HEK293T (cell line): ENCODE measurements at regions not wholly inside any gene's neighbourhood (a gene's known extent, or its start where the extent isn't known, plus 50 kb on each side); places are given as distances from the start of the nearest gene placed in this dataset.

Source experiments
- CTCF ChIA-PET: fragments of 350-600 bp; formaldehyde crosslinking; extraction: SDS; loops from one replicate; lab custom pipeline; 2021; ENCODE audit warnings: antibody characterized with exemption, inconsistent platforms; lab: Yijun Ruan, JAX
- POLR2A ChIA-PET: fragments of 350-600 bp; formaldehyde crosslinking; extraction: SDS; loops from one replicate; lab custom pipeline; 2020; ENCODE audit warnings: antibody characterized with exemption, inconsistent platforms; lab: Yijun Ruan, JAX
- DNase-seq: peaks from one replicate; pipeline ENCODE4 v3.0.0; 2012; ENCODE audit warnings: mixed read lengths; ENCODE audit errors: extremely low spot score
- ARNT ChIP-seq: fragments of 450-650 bp; IDR thresholded peaks from 2 replicates; pipeline ENCODE4 v1.6.1; 2017; ENCODE audit warnings: mild to moderate bottlenecking
- BHLHE40 ChIP-seq: fragments of 450-650 bp; IDR thresholded peaks from 2 replicates; pipeline ENCODE4 v1.6.1; 2016; ENCODE audit warnings: mild to moderate bottlenecking, moderate library complexity, borderline replicate concordance
- CTBP1 ChIP-seq: fragments of 450-650 bp; IDR thresholded peaks from 2 replicates; pipeline ENCODE4 v1.6.1; 2016; ENCODE audit warnings: borderline replicate concordance
- ELF4 ChIP-seq: fragments of 450-650 bp; IDR thresholded peaks from 2 replicates; pipeline ENCODE4 v1.6.1; 2017; ENCODE audit warnings: antibody characterized with exemption
- FOXA1 ChIP-seq: fragments of 450-650 bp; IDR thresholded peaks from 2 replicates; pipeline ENCODE4 v1.6.1; 2016; ENCODE audit warnings: mild to moderate bottlenecking
- FOXK2 ChIP-seq: fragments of 450-650 bp; IDR thresholded peaks from 2 replicates; pipeline ENCODE4 v1.6.1; 2016; ENCODE audit warnings: mild to moderate bottlenecking
- FOXM1 ChIP-seq: fragments of 450-650 bp; IDR thresholded peaks from 2 replicates; pipeline ENCODE4 v1.6.1; 2017; ENCODE audit warnings: mild to moderate bottlenecking, borderline replicate concordance
- HDGF ChIP-seq: fragments of 450-650 bp; IDR thresholded peaks from 2 replicates; pipeline ENCODE4 v1.6.1; 2017; ENCODE audit warnings: antibody characterized with exemption, borderline replicate concordance
- L3MBTL2 ChIP-seq: fragments of 450-650 bp; conservative IDR thresholded peaks from 2 replicates; pipeline ENCODE4 v1.6.1; 2016; ENCODE audit warnings: mild to moderate bottlenecking
- LEF1 ChIP-seq: fragments of 450-650 bp; IDR thresholded peaks from 2 replicates; pipeline ENCODE4 v1.6.1; 2017; ENCODE audit warnings: mild to moderate bottlenecking, borderline replicate concordance
- NFRKB ChIP-seq: fragments of 450-650 bp; IDR thresholded peaks from 2 replicates; pipeline ENCODE4 v1.6.1; 2016; ENCODE audit warnings: mild to moderate bottlenecking, moderate library complexity
- SP1 ChIP-seq: fragments of 450-650 bp; IDR thresholded peaks from 2 replicates; pipeline ENCODE4 v1.6.1; 2017
- SUZ12 ChIP-seq: fragments of 450-650 bp; IDR thresholded peaks from 2 replicates; pipeline ENCODE4 v1.6.1; 2016; ENCODE audit warnings: mild to moderate bottlenecking
- TARDBP ChIP-seq: fragments of 450-650 bp; IDR thresholded peaks from 2 replicates; pipeline ENCODE4 v1.6.1; 2016
- ZNF384 ChIP-seq: fragments of 450-650 bp; IDR thresholded peaks from 2 replicates; pipeline ENCODE4 v1.6.1; 2016
- TF ChIP-seq, protein P1 (sequence below): fragments of 450-650 bp; IDR thresholded peaks from 2 replicates; pipeline ENCODE4 v1.6.1; 2016

DNA sequence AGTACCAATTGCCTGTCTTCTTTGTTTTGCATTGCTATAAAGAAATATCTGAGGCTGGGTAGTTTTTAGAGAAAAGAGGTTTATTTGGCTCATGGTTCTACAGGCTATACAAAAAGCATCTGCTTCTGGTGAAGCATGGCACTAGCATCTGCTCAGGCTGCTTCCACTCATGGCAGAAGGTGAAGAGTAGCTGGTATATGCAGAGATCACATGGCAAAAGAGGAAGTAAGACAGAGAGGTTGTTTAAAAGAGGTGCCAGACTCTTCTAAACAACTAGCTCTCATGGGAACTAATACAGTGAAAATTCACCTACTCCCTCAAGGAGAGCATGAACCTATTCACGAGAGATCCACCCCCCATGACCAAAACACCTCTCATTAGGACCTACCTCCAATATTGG lies 56.7 kb upstream of the GUCA2B start:
- DNase-seq: no peak
- POLR2A ChIA-PET: no interaction called here
- CTCF ChIA-PET: no interaction called here
- TF ChIP-seq SUZ12 (no peak), ARNT (no peak)

- no peak for TF ChIP-seq FOXM1
- TF ChIP-seq SP1: no peak
- TF ChIP-seq NFRKB: no peak
- POLR2A ChIA-PET: no interaction called here
- DNase-seq: no peak
- CTCF ChIA-PET: interaction anchor here (0.6 kb wide), 1 partner anchor 221 kb away, joined by 4 read pairs; no protein-coding TSS in a partner anchor
Measured at GRCh38 chr1:42089246-42089645, 64.0 kb upstream of the GUCA2B start.

DNA sequence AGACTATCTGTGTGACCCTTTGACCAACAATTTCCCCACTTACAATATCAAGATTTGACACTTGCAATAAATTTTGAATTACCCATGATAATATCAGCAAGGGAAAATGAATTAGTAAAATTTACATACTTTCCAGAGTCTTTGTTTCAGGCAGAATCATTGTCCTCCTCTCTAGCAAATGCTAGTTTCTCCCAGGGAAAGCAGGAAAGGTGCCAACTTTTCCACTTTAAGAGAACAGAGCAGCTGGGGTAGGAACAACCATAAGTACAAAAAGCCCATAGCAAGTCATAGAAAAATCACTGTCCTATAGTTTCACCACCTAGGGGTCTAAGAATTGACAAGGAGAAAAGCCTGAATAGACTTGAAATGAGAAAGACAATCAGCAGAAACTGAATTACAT lies 67.1 kb upstream of the GUCA2B start:
- DNase-seq: no peak
- no peak for TF ChIP-seq FOXM1
- no peak for TF ChIP-seq FOXK2
- no peak for TF ChIP-seq ARNT
- TF ChIP-seq L3MBTL2: no peak
- TF ChIP-seq HDGF: no peak
- no peak for TF ChIP-seq NFRKB
- no peak for TF ChIP-seq BHLHE40
- TF ChIP-seq, protein P1, sequence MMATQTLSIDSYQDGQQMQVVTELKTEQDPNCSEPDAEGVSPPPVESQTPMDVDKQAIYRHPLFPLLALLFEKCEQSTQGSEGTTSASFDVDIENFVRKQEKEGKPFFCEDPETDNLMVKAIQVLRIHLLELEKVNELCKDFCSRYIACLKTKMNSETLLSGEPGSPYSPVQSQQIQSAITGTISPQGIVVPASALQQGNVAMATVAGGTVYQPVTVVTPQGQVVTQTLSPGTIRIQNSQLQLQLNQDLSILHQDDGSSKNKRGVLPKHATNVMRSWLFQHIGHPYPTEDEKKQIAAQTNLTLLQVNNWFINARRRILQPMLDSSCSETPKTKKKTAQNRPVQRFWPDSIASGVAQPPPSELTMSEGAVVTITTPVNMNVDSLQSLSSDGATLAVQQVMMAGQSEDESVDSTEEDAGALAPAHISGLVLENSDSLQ: no peak
- no peak for TF ChIP-seq SUZ12
- no peak for TF ChIP-seq LEF1
- TF ChIP-seq SP1: no peak
- TF ChIP-seq FOXA1: no peak
- no peak for TF ChIP-seq ELF4
- no peak for TF ChIP-seq TARDBP
- TF ChIP-seq CTBP1: no peak
- no peak for TF ChIP-seq ZNF384
- POLR2A ChIA-PET: no interaction called here
- CTCF ChIA-PET: no interaction called here

- ChIA-PET POLR2A (no interaction called here), CTCF (no interaction called here)
- no peak for TF ChIP-seq HDGF
- TF ChIP-seq, protein P1: no peak
- TF ChIP-seq FOXM1: no peak
- no peak for TF ChIP-seq SUZ12
- TF ChIP-seq TARDBP: no peak
- no peak for TF ChIP-seq CTBP1
- TF ChIP-seq ZNF384: no peak
- no peak for TF ChIP-seq SP1
- no peak for TF ChIP-seq FOXK2
- no peak for TF ChIP-seq ARNT
- TF ChIP-seq LEF1: no peak
- no peak for TF ChIP-seq L3MBTL2
- no peak for TF ChIP-seq NFRKB
- TF ChIP-seq BHLHE40: no peak
- TF ChIP-seq FOXA1: no peak
- TF ChIP-seq ELF4: no peak
- no peak for DNase-seq
Measured at GRCh38 chr1:42085596-42085995, 67.6 kb upstream of the GUCA2B start.

DNA sequence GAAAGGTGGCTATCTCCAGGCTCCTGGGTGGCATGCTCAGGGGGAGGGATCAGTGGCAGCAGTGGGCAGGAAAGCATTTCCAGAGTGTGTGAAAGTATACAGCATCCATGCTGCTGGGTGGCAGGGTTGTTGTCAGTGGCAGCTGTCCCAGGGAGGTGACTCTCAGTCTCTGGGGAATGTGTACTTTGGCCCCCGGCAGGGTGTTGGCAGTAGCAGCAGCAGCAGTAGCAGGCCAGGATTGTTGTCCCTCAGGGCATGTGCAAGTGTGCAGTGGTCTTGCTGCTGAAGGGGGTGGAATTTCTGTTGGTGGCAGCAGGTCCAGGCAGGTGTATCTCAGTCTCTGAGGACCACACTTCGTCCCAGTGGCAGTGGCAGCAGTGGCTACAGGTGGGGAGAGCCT lies 71.7 kb upstream of the GUCA2B start:
- POLR2A ChIA-PET: no interaction called here
- no peak for TF ChIP-seq ARNT
- TF ChIP-seq CTBP1: no peak
- TF ChIP-seq, protein P1: no peak
- TF ChIP-seq SP1: no peak
- TF ChIP-seq FOXK2: no peak
- TF ChIP-seq SUZ12: no peak
- no peak for TF ChIP-seq HDGF
- no peak for TF ChIP-seq ELF4
- TF ChIP-seq FOXM1: no peak
- no peak for TF ChIP-seq ZNF384
- TF ChIP-seq FOXA1: no peak
- TF ChIP-seq NFRKB: no peak
- no peak for TF ChIP-seq TARDBP
- TF ChIP-seq L3MBTL2: no peak
- no peak for TF ChIP-seq BHLHE40
- TF ChIP-seq LEF1: no peak
- CTCF ChIA-PET: no interaction called here
- no peak for DNase-seq

DNA sequence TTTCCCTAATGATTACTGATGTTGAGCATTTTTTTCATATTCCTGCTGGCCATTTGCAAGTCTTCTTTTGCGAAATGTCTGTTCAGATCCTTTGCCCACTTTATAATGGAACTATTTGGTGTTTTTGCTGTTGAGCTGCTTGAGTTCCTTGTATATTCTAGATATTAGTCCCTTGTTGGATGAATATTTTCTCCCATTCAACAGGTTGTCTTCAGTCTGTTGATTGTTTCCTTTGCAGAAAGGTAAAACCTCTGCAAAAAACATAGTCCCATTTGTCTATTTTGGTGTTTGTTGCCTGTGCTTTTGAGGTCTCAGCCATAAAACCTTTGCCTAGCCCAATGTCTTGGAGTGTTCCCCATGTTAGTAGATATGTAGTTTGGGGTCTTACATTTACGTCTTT lies 78.0 kb upstream of the GUCA2B start:
- CTCF ChIA-PET: no interaction called here
- POLR2A ChIA-PET: no interaction called here
- TF ChIP-seq FOXK2: no peak
- TF ChIP-seq, protein P1: no peak
- no peak for TF ChIP-seq L3MBTL2
- TF ChIP-seq BHLHE40: no peak
- TF ChIP-seq SP1: no peak
- no peak for DNase-seq

- ChIA-PET CTCF (no interaction called here), POLR2A (no interaction called here)
- no peak for DNase-seq
- TF ChIP-seq HDGF (no peak), NFRKB (no peak), SUZ12 (no peak), LEF1 (no peak), L3MBTL2 (no peak)
- TF ChIP-seq, protein P1: no peak
Measured at GRCh38 chr1:42070996-42071395, 82.2 kb upstream of the GUCA2B start.
